ENCODE measurements at regions not wholly inside any gene's neighbourhood (a gene's known extent, or its start where the extent isn't known, plus 50 kb on each side); places are given as distances from the start of the nearest gene placed in this dataset.
"Not testable (repeated sequence)": the region's sequence is repeated elsewhere in the genome, so short reads cannot be mapped to it uniquely, and the experiment has no call there.

- not testable (repeated sequence) for H3K56ac ChIP-seq (ENCODE audit: insufficient read length, low read depth, low read length); H3K27me3 ChIP-seq (ENCODE audit: insufficient read depth, low read length); H2BK12ac ChIP-seq (ENCODE audit: insufficient read length, low read depth, low read length); H3K36me3 Mint-ChIP-seq (ENCODE audit: insufficient read depth in 1 of 3, low read depth in 3 of 3); H2BK15ac ChIP-seq (ENCODE audit: low read depth, low read length); H3K79me1 ChIP-seq (ENCODE audit: insufficient read depth, low read depth, low read length, poor library complexity, severe bottlenecking); H3K9ac ChIP-seq (ENCODE audit: extremely low read depth, insufficient read length, low read length); H3K23me2 ChIP-seq (ENCODE audit: insufficient read length, low read depth, low read length, poor library complexity, severe bottlenecking); H4K20me1 ChIP-seq (ENCODE audit: control insufficient read depth, insufficient read depth, insufficient read length); H3K27ac Mint-ChIP-seq; H3K18ac ChIP-seq (ENCODE audit: insufficient read length, low read depth, low read length); H3K4me3 Mint-ChIP-seq; DNase-seq; H3K9me3 ChIP-seq (ENCODE audit: control insufficient read depth, low read depth, low read length); H3K4ac ChIP-seq (ENCODE audit: low read depth, low read length); H2BK120ac ChIP-seq (ENCODE audit: low read depth, low read length, poor library complexity, severe bottlenecking); H4K91ac ChIP-seq (ENCODE audit: insufficient read length, low read depth, low read length); H2AK5ac ChIP-seq (ENCODE audit: insufficient read length, low read length); H3K4me2 ChIP-seq (ENCODE audit: insufficient read depth, insufficient read length, low read length); H4K5ac ChIP-seq (ENCODE audit: insufficient read length, low read depth, low read length); H3T11ph ChIP-seq (ENCODE audit: low read length); H3K27ac ChIP-seq (ENCODE audit: insufficient read length, low read depth, low read length); H3K23ac ChIP-seq (ENCODE audit: insufficient read length, low read depth, low read length); H3K79me2 ChIP-seq (ENCODE audit: insufficient read depth, low read length); H3K9me3 Mint-ChIP-seq; H2BK5ac ChIP-seq (ENCODE audit: insufficient read length, low read length); H3K14ac ChIP-seq (ENCODE audit: insufficient read depth, low read length); H2BK20ac ChIP-seq (ENCODE audit: low read depth, low read length, poor library complexity, severe bottlenecking); H2AFZ ChIP-seq (ENCODE audit: low read length); H3K4me1 ChIP-seq (ENCODE audit: insufficient read depth, low read length); H4K8ac ChIP-seq (replicated peaks; ENCODE audit: insufficient read length, low read depth, low read length)
- no CpG with 5 or more reads among the region's 8 CpGs for WGBS (ENCODE audit: extremely low coverage, insufficient read length, low lambda C conversion rate)
- Mint-ChIP-seq H3K27me3 (ENCODE audit: low read depth) (peaks cover 22% of the 10 kb centered on the region), H3K4me1 (peaks cover 8 to 16% of the 10 kb centered on the region in 2 experiments; a peak in 3 of 4 replicates)
Observed at GRCh38 chr18:51573886-51574285, 376.4 kb upstream of the MEX3C start.
